RWPE1 (cell line): ENCODE measurements at regions not wholly inside any gene's neighbourhood (a gene's known extent, or its start where the extent isn't known, plus 50 kb on each side); places are given as distances from the start of the nearest gene placed in this dataset.
A peak's percentile ranks its signal among the peaks of the same experiment; 100 is the strongest.

Experiments used
- CTCF ChIA-PET: fragments of 350-600 bp; sonication (Branson Sonifier 250); formaldehyde crosslinking; extraction: SDS; loops from one replicate; lab custom pipeline; 2021; lab: Yijun Ruan, JAX
- POLR2A ChIA-PET: fragments of 400-600 bp; formaldehyde crosslinking; extraction: SDS; loops from one replicate; lab custom pipeline; 2020; ENCODE audit warnings: antibody characterized with exemption; ENCODE audit not compliant: low non-redundant PET; lab: Yijun Ruan, JAX
- DNase-seq: peaks from one replicate; pipeline ENCODE4 v3.0.0; 2012; ENCODE audit warnings: low spot score
- H3K27ac ChIP-seq: fragments of 450-650 bp; 2 replicates; pipeline ENCODE4 v1.5.1; 2017
- CTCF ChIP-seq: fragments of 450-650 bp; conservative IDR thresholded peaks from 2 replicates; pipeline ENCODE4 v1.5.1; 2017; ENCODE audit warnings: low read depth, mild to moderate bottlenecking

- TF ChIP-seq CTCF, result no peak
- H3K27ac ChIP-seq, result no peak overlapping the region
- CTCF ChIA-PET, result no interaction called here
- DNase-seq, result no peak
- POLR2A ChIA-PET, result no interaction called here
These were observed 791.0 kb upstream of the DIAPH2 start for GRCh38 chrX:95893636-95894035.

- CTCF ChIA-PET, result no interaction called here
These were observed 781.2 kb upstream of the DIAPH2 start for GRCh38 chrX:95903490-95903889.

GRCh38 chrX:95903975-95904374 lies 780.7 kb upstream of the DIAPH2 start:
- DNase-seq, result no peak
- TF ChIP-seq CTCF, result no peak
- POLR2A ChIA-PET, result no interaction called here
- CTCF ChIA-PET, result no interaction called here
- H3K27ac ChIP-seq, result no peak overlapping the region

More at GRCh38 chrX:95903490-95903889, 781.2 kb upstream of the DIAPH2 start:
- no peak overlapping the region for H3K27ac ChIP-seq
- TF ChIP-seq CTCF, result no peak
- no peak for DNase-seq
- POLR2A ChIA-PET, result no interaction called here

- POLR2A ChIA-PET, result no interaction called here
- no peak for TF ChIP-seq CTCF
- no peak overlapping the region for H3K27ac ChIP-seq
- CTCF ChIA-PET, result no interaction called here
- DNase-seq, result no peak
These were observed 777.6 kb upstream of the DIAPH2 start for GRCh38 chrX:95907081-95907480.

- ChIA-PET POLR2A (no interaction called here), CTCF (no interaction called here)
- DNase-seq, result no peak
- no peak overlapping the region for H3K27ac ChIP-seq
- TF ChIP-seq CTCF, result no peak
These were observed 773.6 kb upstream of the DIAPH2 start for GRCh38 chrX:95911062-95911461.

- TF ChIP-seq CTCF, result no peak
- ChIA-PET CTCF (no interaction called here), POLR2A (no interaction called here)
- no peak for DNase-seq
- H3K27ac ChIP-seq, result no peak overlapping the region
These were observed 765.0 kb upstream of the DIAPH2 start for GRCh38 chrX:95919605-95920004.

GRCh38 chrX:95945528-95945927 lies 739.1 kb upstream of the DIAPH2 start:
- H3K27ac ChIP-seq, result no peak overlapping the region
- peak; percentile 16 for DNase-seq
- CTCF ChIA-PET, result no interaction called here
- TF ChIP-seq CTCF, result no peak
- POLR2A ChIA-PET, result no interaction called here
